Gastroesophageal sphincter (tissue), 3 donors: ENCODE measurements at regions not wholly inside any gene's neighbourhood (a gene's known extent, or its start where the extent isn't known, plus 50 kb on each side); places are given as distances from the start of the nearest gene placed in this dataset.

Experiments
- EP300 ChIP-seq: sonication (generic); formaldehyde crosslinking; IDR thresholded peaks from one replicate; pipeline ENCODE4 v1.6.1; 2017; ENCODE audit warnings: antibody characterized with exemption, mild to moderate bottlenecking
- POLR2A ChIP-seq, 2 donors: fragments of 450-650 bp; IDR thresholded peaks; one replicate each; pipeline ENCODE4 v1.6.1; 2017; ENCODE audit warnings: antibody characterized with exemption in 2 of 2, mild to moderate bottlenecking in 2 of 2, moderate library complexity in 1 of 2
- TF ChIP-seq, protein P1 (sequence below), 4 experiments: fragments of 200-600 bp in 2 of 4; fragments of 450-650 bp in 2 of 4; sonication (generic) in 1 of 4; IDR thresholded peaks; one replicate each; pipeline ENCODE4 v1.5.1; 2017 to 2019; ENCODE audit warnings: antibody characterized with exemption in 4 of 4, mild to moderate bottlenecking in 2 of 4, moderate library complexity in 2 of 4

DNA sequence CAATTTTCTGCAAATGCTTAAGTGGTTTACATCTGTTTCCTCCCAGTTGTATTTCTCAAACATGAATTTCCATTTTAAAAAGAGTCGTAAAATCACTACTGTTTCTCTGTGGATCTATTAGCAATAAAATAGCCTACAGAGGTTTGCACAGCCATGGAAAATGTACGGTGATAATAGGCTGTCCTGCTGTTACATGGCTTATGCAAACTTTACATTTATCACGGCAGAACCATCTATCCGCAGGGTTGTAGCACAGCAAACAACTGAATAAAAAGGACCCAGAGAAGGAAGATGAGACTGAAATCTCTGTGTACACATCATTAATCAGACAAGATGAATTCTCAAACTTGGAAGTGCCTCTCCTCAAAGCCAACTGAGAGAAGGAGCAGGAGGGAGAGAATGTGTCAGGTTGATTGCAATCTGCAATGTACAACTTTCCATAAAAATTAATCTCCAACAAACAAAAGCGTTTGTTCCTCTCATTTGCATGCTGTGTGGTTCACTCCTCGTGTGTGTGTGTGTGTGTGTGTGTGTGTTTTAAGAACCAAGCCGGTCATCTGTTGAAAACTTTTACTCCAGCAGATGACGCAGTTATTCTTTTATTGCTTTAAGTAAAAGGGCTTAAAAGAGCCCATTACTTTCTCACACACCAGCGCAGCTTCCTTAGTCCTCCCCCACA lies 279.3 kb downstream of the SKAP2 start:
- TF ChIP-seq, protein P1, sequence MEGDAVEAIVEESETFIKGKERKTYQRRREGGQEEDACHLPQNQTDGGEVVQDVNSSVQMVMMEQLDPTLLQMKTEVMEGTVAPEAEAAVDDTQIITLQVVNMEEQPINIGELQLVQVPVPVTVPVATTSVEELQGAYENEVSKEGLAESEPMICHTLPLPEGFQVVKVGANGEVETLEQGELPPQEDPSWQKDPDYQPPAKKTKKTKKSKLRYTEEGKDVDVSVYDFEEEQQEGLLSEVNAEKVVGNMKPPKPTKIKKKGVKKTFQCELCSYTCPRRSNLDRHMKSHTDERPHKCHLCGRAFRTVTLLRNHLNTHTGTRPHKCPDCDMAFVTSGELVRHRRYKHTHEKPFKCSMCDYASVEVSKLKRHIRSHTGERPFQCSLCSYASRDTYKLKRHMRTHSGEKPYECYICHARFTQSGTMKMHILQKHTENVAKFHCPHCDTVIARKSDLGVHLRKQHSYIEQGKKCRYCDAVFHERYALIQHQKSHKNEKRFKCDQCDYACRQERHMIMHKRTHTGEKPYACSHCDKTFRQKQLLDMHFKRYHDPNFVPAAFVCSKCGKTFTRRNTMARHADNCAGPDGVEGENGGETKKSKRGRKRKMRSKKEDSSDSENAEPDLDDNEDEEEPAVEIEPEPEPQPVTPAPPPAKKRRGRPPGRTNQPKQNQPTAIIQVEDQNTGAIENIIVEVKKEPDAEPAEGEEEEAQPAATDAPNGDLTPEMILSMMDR (IDR thresholded peaks at IDR 0.05), result no peak
- TF ChIP-seq POLR2A (IDR thresholded peaks at IDR 0.05) (no peak), EP300 (no peak)
